ENCODE measurements at regions not wholly inside any gene's neighbourhood (a gene's known extent, or its start where the extent isn't known, plus 50 kb on each side); places are given as distances from the start of the nearest gene placed in this dataset.

- DNase-seq: no peak
- Mint-ChIP-seq H3K4me1 (ENCODE audit: low read depth, unreplicated experiment) (peaks cover 2% of the 10 kb centered on the region), H3K9me3 (ENCODE audit: unreplicated experiment) (peaks cover 4% of the 10 kb centered on the region), H3K4me3 (ENCODE audit: unreplicated experiment) (no peak overlapping the region), H3K27me3 (ENCODE audit: unreplicated experiment) (peaks cover 10% of the 10 kb centered on the region), H3K27ac (ENCODE audit: unreplicated experiment) (no peak overlapping the region), H3K36me3 (ENCODE audit: unreplicated experiment) (peaks cover 4% of the 10 kb centered on the region)
- no peak for TF ChIP-seq CTCF (IDR thresholded peaks at IDR 0.05; ENCODE audit: partially characterized antibody, unreplicated experiment)
These were observed 260.6 kb upstream of the RPL38 start for GRCh38 chr17:73942703-73943415.

GRCh38 chr17:73943416-73944110 lies 259.9 kb upstream of the RPL38 start:
- Mint-ChIP-seq H3K27ac (ENCODE audit: unreplicated experiment) (no peak overlapping the region), H3K4me1 (ENCODE audit: low read depth, unreplicated experiment) (peaks cover 4% of the 10 kb centered on the region), H3K9me3 (ENCODE audit: unreplicated experiment) (peaks cover 4% of the 10 kb centered on the region), H3K36me3 (ENCODE audit: unreplicated experiment) (peaks cover 4% of the 10 kb centered on the region), H3K27me3 (ENCODE audit: unreplicated experiment) (peaks cover 11% of the 10 kb centered on the region), H3K4me3 (ENCODE audit: unreplicated experiment) (no peak overlapping the region)
- DNase-seq: no peak
- TF ChIP-seq CTCF (IDR thresholded peaks at IDR 0.05; ENCODE audit: partially characterized antibody, unreplicated experiment): no peak

- TF ChIP-seq CTCF (IDR thresholded peaks at IDR 0.05; ENCODE audit: partially characterized antibody, unreplicated experiment): no peak
- DNase-seq: no peak
- H3K9me3 Mint-ChIP-seq (ENCODE audit: unreplicated experiment): peaks cover 4% of the 10 kb centered on the region
- H3K4me3 Mint-ChIP-seq (ENCODE audit: unreplicated experiment): no peak overlapping the region
- H3K27me3 Mint-ChIP-seq (ENCODE audit: unreplicated experiment): peaks cover 8% of the 10 kb centered on the region
- no peak overlapping the region for H3K27ac Mint-ChIP-seq (ENCODE audit: unreplicated experiment)
- H3K4me1 Mint-ChIP-seq (ENCODE audit: low read depth, unreplicated experiment): peaks cover 4% of the 10 kb centered on the region
- H3K36me3 Mint-ChIP-seq (ENCODE audit: unreplicated experiment): peaks cover 4% of the 10 kb centered on the region
These were observed 259.1 kb upstream of the RPL38 start for GRCh38 chr17:73944366-73944765.

- peaks cover 4% of the 10 kb centered on the region for H3K27me3 Mint-ChIP-seq (ENCODE audit: unreplicated experiment)
- H3K27ac Mint-ChIP-seq (ENCODE audit: unreplicated experiment): no peak overlapping the region
- no peak overlapping the region for H3K4me3 Mint-ChIP-seq (ENCODE audit: unreplicated experiment)
- H3K4me1 Mint-ChIP-seq (ENCODE audit: low read depth, unreplicated experiment): peaks cover 7% of the 10 kb centered on the region
- DNase-seq: no peak
- H3K9me3 Mint-ChIP-seq (ENCODE audit: unreplicated experiment): peaks cover 6% of the 10 kb centered on the region
- TF ChIP-seq CTCF (IDR thresholded peaks at IDR 0.05; ENCODE audit: partially characterized antibody, unreplicated experiment): no peak
- H3K36me3 Mint-ChIP-seq (ENCODE audit: unreplicated experiment): peaks cover 4% of the 10 kb centered on the region
These were observed 256.1 kb upstream of the RPL38 start for GRCh38 chr17:73947281-73947965.

Measured in glutamatergic neuron (in vitro differentiated cells).